ENCODE measurements at regions not wholly inside any gene's neighbourhood (a gene's known extent, or its start where the extent isn't known, plus 50 kb on each side); places are given as distances from the start of the nearest gene placed in this dataset.

DNA sequence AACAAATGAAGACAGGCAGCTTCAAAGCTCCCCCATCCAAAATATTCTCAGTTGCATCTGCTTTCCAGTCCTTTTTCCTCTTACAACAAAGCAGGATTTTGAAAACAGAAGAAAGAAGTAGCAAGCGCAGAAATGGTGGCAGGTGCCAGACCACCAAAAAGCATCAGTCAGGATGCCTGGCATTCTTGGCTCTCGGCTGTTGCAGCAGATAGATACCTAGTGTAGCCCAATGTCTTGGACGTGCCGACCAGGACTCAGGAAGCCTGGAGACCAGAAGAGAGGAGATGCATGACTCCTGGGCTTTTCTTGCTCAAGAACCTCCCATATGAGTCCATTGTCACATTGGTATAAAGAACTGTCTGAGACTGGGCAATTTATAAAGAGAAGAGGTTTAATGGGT is 115.2 kb downstream of the RAB18 start:
- peaks cover 56% of the 10 kb centered on the region for H3K27me3 Mint-ChIP-seq
- peaks cover 12% of the 10 kb centered on the region for H3K4me1 Mint-ChIP-seq
- H3K4me3 Mint-ChIP-seq = no peak overlapping the region
- H3K9me3 ChIP-seq (ENCODE audit: control insufficient read depth, low read length, poor library complexity, severe bottlenecking) = no peaks in the 10 kb centered on the region
- no peak for DNase-seq
- ATAC-seq = no peak
- H3K36me3 Mint-ChIP-seq (ENCODE audit: low read depth) = peaks cover 3% of the 10 kb centered on the region
- H3K27ac Mint-ChIP-seq = no peak overlapping the region

DNA sequence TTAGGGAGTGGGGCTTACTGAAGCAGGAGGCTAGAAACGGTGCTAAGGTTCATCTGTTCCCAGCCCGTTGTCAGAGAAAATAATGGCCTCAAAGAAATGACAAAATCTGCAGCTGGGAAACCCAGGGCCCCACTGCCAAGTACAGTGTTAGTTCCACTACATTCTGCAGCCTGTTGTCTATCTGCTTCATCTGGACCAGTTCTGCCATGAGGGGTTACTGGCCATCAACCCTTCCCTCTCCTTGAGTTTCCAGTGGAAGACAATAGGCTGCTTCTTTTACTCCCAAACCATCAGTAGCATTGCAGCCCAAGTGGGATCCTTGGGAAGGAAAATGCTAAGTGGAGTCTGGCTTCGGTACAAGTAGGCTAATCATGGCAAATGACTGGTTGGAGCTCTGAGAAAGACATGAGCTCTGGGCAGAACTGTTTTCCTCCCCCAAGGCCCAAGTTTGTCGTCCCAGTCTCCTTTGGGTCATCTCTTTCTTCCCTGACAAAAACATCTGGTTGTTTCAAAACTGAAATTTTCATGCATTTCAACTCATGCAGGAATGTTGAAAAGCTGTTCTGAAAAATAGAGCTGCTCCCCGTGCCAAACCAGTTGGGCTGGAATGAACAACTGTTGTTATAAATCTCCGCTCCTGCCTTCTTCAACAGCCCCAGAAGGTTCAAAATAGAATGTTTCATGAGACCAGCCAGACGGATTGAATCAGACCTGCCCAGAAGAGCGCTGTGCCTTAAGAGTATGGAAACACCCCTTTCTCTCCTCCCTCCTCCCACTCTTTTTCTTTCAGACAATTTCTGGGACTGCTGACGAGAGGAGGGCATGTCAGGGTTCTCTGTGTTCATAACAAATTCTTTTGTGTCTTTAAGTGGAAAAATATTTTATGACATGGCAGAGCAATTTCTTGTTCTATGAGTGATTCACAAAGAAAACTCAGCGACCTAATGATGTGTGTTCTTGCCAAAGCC is 116.6 kb downstream of the RAB18 start:
- H3K9me3 ChIP-seq (ENCODE audit: control insufficient read depth, low read length, poor library complexity, severe bottlenecking) = no peaks in the 10 kb centered on the region
- Mint-ChIP-seq H3K4me1 (peaks cover 4% of the 10 kb centered on the region), H3K27me3 (peaks cover 59% of the 10 kb centered on the region), H3K4me3 (no peak overlapping the region), H3K36me3 (ENCODE audit: low read depth) (no peaks in the 10 kb centered on the region), H3K27ac (no peak overlapping the region)
- ATAC-seq (no peak), DNase-seq (no peak)

DNA sequence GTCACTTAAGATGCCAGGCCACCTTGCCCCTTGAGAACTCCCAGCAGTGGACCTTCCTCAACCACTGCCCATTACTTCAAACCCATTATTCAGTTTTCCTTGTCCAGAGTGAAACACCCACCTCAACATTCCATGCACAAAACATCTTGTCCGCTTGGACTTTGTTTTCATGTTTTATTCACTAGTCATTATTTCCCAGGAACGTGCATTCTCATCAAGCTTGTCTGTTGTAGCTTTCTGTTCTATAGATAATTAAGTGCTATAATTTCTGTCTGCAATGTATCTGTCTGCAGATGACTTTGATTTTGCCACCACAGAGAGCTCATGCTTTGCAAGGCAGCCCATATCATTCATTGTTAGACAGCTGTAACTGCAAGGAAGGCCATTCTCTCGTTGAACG is 117.4 kb downstream of the RAB18 start:
- Mint-ChIP-seq H3K27me3 (peaks cover 59% of the 10 kb centered on the region), H3K27ac (no peak overlapping the region), H3K36me3 (ENCODE audit: low read depth) (no peaks in the 10 kb centered on the region), H3K4me1 (peaks cover 2% of the 10 kb centered on the region), H3K4me3 (no peak overlapping the region)
- DNase-seq = no peak
- no peaks in the 10 kb centered on the region for H3K9me3 ChIP-seq (ENCODE audit: control insufficient read depth, low read length, poor library complexity, severe bottlenecking)
- ATAC-seq = no peak

DNA sequence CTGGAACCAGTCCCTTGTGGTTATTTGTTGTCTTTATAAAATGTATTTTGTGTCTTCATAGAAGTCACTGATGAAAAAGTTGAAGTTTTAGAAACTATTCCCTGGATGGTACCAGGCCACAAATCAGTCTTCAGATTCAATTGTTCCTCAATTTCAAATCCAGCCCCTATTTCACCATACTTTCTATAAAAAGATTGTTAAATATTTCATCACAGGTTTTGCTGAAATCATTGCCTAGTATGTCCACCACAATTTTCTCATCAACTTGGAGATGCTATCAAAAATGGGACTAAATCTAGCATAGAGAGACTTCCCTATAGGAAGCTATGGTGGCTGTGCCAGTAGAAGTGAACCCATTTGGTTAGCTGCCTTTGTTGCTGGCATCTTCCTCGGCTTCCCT is 118.5 kb downstream of the RAB18 start:
- ATAC-seq = no peak
- peaks cover 65% of the 10 kb centered on the region for H3K27me3 Mint-ChIP-seq

More for the DNA sequence above, 118.5 kb downstream of the RAB18 start:
- H3K9me3 ChIP-seq (ENCODE audit: control insufficient read depth, low read length, poor library complexity, severe bottlenecking) = no peaks in the 10 kb centered on the region
- DNase-seq = no peak
- no peaks in the 10 kb centered on the region for H3K36me3 Mint-ChIP-seq (ENCODE audit: low read depth)
- H3K4me1 Mint-ChIP-seq = peaks cover 2% of the 10 kb centered on the region
- no peak overlapping the region for H3K4me3 Mint-ChIP-seq
- H3K27ac Mint-ChIP-seq = no peak overlapping the region

Data from T-helper 17 cell (primary cell).